ENCODE measurements at regions not wholly inside any gene's neighbourhood (a gene's known extent, or its start where the extent isn't known, plus 50 kb on each side); places are given as distances from the start of the nearest gene placed in this dataset.

DNA sequence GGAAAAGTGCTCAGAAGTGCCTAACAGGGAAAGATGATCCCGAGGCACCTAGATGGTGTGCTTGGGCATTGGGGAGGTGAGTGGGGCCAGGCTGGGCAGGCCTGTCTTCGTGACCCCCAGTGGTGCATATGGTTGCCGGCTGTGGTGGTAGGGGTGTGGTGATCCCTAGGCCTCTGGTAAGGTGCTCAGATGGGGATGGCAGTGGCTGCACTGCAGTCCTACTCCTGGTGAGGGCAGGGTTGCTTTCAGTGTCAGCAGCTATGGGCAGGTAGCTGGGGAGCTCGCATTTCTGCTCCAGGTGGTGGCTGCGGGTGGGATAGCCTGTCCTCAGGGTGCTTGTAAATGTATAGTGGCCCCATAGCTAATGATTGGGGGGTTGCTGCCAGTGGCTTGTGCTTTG is 154.0 kb downstream of the RAMP3 start:
- Histone ChIP-seq H3K27ac (ENCODE audit: low read depth) (no peak overlapping the region), H4K20me1 (replicated peaks; ENCODE audit: insufficient read depth) (no peaks in the 10 kb centered on the region), H3K27me3 (ENCODE audit: insufficient read depth) (no peaks in the 10 kb centered on the region), H3K4me3 (no peak overlapping the region), H3K36me3 (ENCODE audit: insufficient read depth) (no peaks in the 10 kb centered on the region; the same call in 1 of the 2 replicates), H3K9me2 (ENCODE audit: insufficient read depth) (no peaks in the 10 kb centered on the region), H3K4me2 (no peak overlapping the region), H2AFZ (no peak overlapping the region), H3K4me1 (ENCODE audit: insufficient read depth) (no peaks in the 10 kb centered on the region), H3F3A (replicated peaks; ENCODE audit: low read depth) (no peaks in the 10 kb centered on the region), H3K79me2 (replicated peaks; ENCODE audit: insufficient read depth) (no peaks in the 10 kb centered on the region)
- TF ChIP-seq ZNF331 (CRISPR knock-in tag; IDR thresholded peaks at IDR 0.05; ENCODE audit: low read depth) (no peak), NANOG (IDR thresholded peaks at IDR 0.05; ENCODE audit: borderline replicate concordance) (no peak), POLR2AphosphoS5 (IDR thresholded peaks at IDR 0.05; ENCODE audit: low read depth) (no peak), STAT1 (IDR thresholded peaks at IDR 0.05; ENCODE audit: unreplicated experiment) (no peak), ZNF114 (CRISPR knock-in tag; IDR thresholded peaks at IDR 0.05) (no peak), JUNB (IDR thresholded peaks at IDR 0.05; ENCODE audit: unreplicated experiment) (no peak), EZH2 (IDR thresholded peaks at IDR 0.05; ENCODE audit: low read depth, unreplicated experiment) (no peak), EZH2phosphoT487 (IDR thresholded peaks at IDR 0.05; ENCODE audit: unreplicated experiment) (no peak), CTCF (conservative IDR thresholded peaks at IDR 0.05; ENCODE audit: low read depth in 2 of 2) (no peak; a peak in 1 of 4 replicates), CREB1 (CRISPR knock-in tag; IDR thresholded peaks at IDR 0.05; ENCODE audit: low read depth) (no peak)
- TF ChIP-seq, protein P1, sequence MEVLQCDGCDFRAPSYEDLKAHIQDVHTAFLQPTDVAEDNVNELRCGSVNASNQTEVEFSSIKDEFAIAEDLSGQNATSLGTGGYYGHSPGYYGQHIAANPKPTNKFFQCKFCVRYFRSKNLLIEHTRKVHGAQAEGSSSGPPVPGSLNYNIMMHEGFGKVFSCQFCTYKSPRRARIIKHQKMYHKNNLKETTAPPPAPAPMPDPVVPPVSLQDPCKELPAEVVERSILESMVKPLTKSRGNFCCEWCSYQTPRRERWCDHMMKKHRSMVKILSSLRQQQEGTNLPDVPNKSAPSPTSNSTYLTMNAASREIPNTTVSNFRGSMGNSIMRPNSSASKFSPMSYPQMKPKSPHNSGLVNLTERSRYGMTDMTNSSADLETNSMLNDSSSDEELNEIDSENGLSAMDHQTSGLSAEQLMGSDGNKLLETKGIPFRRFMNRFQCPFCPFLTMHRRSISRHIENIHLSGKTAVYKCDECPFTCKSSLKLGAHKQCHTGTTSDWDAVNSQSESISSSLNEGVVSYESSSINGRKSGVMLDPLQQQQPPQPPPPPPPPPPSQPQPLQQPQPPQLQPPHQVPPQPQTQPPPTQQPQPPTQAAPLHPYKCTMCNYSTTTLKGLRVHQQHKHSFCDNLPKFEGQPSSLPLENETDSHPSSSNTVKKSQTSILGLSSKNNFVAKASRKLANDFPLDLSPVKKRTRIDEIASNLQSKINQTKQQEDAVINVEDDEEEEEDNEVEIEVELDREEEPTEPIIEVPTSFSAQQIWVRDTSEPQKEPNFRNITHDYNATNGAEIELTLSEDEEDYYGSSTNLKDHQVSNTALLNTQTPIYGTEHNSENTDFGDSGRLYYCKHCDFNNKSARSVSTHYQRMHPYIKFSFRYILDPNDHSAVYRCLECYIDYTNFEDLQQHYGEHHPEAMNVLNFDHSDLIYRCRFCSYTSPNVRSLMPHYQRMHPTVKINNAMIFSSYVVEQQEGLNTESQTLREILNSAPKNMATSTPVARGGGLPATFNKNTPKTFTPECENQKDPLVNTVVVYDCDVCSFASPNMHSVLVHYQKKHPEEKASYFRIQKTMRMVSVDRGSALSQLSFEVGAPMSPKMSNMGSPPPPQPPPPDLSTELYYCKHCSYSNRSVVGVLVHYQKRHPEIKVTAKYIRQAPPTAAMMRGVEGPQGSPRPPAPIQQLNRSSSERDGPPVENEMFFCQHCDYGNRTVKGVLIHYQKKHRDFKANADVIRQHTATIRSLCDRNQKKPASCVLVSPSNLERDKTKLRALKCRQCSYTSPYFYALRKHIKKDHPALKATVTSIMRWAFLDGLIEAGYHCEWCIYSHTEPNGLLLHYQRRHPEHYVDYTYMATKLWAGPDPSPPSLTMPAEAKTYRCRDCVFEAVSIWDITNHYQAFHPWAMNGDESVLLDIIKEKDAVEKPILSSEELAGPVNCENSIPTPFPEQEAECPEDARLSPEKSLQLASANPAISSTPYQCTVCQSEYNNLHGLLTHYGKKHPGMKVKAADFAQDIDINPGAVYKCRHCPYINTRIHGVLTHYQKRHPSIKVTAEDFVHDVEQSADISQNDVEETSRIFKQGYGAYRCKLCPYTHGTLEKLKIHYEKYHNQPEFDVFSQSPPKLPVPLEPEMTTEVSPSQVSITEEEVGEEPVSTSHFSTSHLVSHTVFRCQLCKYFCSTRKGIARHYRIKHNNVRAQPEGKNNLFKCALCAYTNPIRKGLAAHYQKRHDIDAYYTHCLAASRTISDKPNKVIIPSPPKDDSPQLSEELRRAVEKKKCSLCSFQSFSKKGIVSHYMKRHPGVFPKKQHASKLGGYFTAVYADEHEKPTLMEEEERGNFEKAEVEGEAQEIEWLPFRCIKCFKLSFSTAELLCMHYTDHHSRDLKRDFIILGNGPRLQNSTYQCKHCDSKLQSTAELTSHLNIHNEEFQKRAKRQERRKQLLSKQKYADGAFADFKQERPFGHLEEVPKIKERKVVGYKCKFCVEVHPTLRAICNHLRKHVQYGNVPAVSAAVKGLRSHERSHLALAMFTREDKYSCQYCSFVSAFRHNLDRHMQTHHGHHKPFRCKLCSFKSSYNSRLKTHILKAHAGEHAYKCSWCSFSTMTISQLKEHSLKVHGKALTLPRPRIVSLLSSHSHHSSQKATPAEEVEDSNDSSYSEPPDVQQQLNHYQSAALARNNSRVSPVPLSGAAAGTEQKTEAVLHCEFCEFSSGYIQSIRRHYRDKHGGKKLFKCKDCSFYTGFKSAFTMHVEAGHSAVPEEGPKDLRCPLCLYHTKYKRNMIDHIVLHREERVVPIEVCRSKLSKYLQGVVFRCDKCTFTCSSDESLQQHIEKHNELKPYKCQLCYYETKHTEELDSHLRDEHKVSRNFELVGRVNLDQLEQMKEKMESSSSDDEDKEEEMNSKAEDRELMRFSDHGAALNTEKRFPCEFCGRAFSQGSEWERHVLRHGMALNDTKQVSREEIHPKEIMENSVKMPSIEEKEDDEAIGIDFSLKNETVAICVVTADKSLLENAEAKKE (CRISPR knock-in tag; IDR thresholded peaks at IDR 0.05) = no peak
- TF ChIP-seq, protein P2, sequence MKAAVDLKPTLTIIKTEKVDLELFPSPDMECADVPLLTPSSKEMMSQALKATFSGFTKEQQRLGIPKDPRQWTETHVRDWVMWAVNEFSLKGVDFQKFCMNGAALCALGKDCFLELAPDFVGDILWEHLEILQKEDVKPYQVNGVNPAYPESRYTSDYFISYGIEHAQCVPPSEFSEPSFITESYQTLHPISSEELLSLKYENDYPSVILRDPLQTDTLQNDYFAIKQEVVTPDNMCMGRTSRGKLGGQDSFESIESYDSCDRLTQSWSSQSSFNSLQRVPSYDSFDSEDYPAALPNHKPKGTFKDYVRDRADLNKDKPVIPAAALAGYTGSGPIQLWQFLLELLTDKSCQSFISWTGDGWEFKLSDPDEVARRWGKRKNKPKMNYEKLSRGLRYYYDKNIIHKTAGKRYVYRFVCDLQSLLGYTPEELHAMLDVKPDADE (IDR thresholded peaks at IDR 0.05) = no peak
- TF ChIP-seq, protein P3, sequence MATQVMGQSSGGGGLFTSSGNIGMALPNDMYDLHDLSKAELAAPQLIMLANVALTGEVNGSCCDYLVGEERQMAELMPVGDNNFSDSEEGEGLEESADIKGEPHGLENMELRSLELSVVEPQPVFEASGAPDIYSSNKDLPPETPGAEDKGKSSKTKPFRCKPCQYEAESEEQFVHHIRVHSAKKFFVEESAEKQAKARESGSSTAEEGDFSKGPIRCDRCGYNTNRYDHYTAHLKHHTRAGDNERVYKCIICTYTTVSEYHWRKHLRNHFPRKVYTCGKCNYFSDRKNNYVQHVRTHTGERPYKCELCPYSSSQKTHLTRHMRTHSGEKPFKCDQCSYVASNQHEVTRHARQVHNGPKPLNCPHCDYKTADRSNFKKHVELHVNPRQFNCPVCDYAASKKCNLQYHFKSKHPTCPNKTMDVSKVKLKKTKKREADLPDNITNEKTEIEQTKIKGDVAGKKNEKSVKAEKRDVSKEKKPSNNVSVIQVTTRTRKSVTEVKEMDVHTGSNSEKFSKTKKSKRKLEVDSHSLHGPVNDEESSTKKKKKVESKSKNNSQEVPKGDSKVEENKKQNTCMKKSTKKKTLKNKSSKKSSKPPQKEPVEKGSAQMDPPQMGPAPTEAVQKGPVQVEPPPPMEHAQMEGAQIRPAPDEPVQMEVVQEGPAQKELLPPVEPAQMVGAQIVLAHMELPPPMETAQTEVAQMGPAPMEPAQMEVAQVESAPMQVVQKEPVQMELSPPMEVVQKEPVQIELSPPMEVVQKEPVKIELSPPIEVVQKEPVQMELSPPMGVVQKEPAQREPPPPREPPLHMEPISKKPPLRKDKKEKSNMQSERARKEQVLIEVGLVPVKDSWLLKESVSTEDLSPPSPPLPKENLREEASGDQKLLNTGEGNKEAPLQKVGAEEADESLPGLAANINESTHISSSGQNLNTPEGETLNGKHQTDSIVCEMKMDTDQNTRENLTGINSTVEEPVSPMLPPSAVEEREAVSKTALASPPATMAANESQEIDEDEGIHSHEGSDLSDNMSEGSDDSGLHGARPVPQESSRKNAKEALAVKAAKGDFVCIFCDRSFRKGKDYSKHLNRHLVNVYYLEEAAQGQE (IDR thresholded peaks at IDR 0.05; ENCODE audit: unreplicated experiment) = no peak
- peaks cover 55% of the 10 kb centered on the region for H3K9me3 Mint-ChIP-seq
- ATAC-seq (peak; percentile 32; the same call in 1 of the 3 replicates), DNase-seq (ENCODE audit: low spot score) (no peak)
- peaks cover 12% of the 10 kb centered on the region for H3K27me3 Mint-ChIP-seq (ENCODE audit: insufficient read depth, low read depth, poor library complexity)
- no peak overlapping the region for H3K4me3 Mint-ChIP-seq
- H3K36me3 Mint-ChIP-seq (ENCODE audit: low read depth) = peaks cover 21% of the 10 kb centered on the region
- H3K4me1 Mint-ChIP-seq = no peaks in the 10 kb centered on the region
- no peak overlapping the region for H3K27ac Mint-ChIP-seq

All from GM23338 (cell line).